HCT116 (cell line): ENCODE measurements at regions not wholly inside any gene's neighbourhood (a gene's known extent, or its start where the extent isn't known, plus 50 kb on each side); places are given as distances from the start of the nearest gene placed in this dataset.

Experiments used
- ATAC-seq: fragments of 200-7000 bp; cut with Tn5 transposase; 2 replicates; pipeline ENCODE4 v1.9.1; 2020; ENCODE audit warnings: mild to moderate bottlenecking, moderate library complexity
- BruUV-seq: library from RNA; stranded (reverse); fragments of 400-500 nt; replicated peaks from 2 replicates; lab custom pipeline; 2021; lab: Mats Ljungman, UMichigan
- CTCF ChIA-PET: fragments of 300-600 bp; sonication (Branson Sonifier 250); formaldehyde crosslinking; loops from one replicate; lab custom pipeline; 2021; ENCODE audit warnings: antibody characterized with exemption; lab: Charles Lee
- POLR2A ChIA-PET: fragments of 300-600, 350-600 bp; sonication (Branson Sonifier 250); formaldehyde crosslinking; loops from one replicate; lab custom pipeline; 2021; ENCODE audit warnings: antibody characterized with exemption; lab: Charles Lee
- RAD21 ChIA-PET, 2 experiments: fragments of 300-600 bp; sonication (Branson Sonifier 250); formaldehyde crosslinking; loops; one replicate each; lab custom pipeline; 2023; ENCODE audit warnings: low total read pairs in 2 of 2; ENCODE audit not compliant: uncharacterized antibody in 2 of 2, unreplicated experiment in 2 of 2, low non-redundant PET in 1 of 2; lab: Charles Lee
- DNase-seq: peaks from one replicate; pipeline ENCODE4 v3.0.0-alpha.2; 2010; ENCODE audit warnings: low read depth, low spot score
- H2AFZ ChIP-seq: fragments of 200-600 bp; shearing (Covaris generic), sonication (generic); 2 replicates; pipeline ENCODE4 v1.6.1; 2017; ENCODE audit warnings: low read depth, mixed run types, mixed read lengths, antibody characterized with exemption, low read length; ENCODE audit not compliant: poor library complexity, severe bottlenecking
- H3K27ac ChIP-seq: 2 replicates; pipeline ENCODE4 v1.5.1; 2012; ENCODE audit warnings: low read depth, low read length
- H3K27me3 ChIP-seq: fragments of 200-600 bp; sonication (generic); 2 replicates; pipeline ENCODE4 v1.6.1; 2016; ENCODE audit warnings: mixed run types, low read length, mixed read lengths; ENCODE audit not compliant: insufficient read depth
- H3K36me3 ChIP-seq, 2 experiments: fragments of 200-500 bp in 1 of 2; fragments of 200-600 bp in 1 of 2; sonication (Bioruptor generic) in 1 of 2; sonication (generic) in 1 of 2; 2 replicates each; pipeline versions ENCODE4 v1.5.1 to v1.6.1; 2014 to 2016; ENCODE audit warnings: low read length in 2 of 2, inconsistent platforms in 1 of 2, mixed read lengths in 1 of 2, mixed run types in 1 of 2; ENCODE audit not compliant: insufficient read depth in 2 of 2, control insufficient read depth in 1 of 2
- H3K4me1 ChIP-seq, 2 experiments: fragments of 200-600 bp in 1 of 2; sonication (generic) in 1 of 2; 2 replicates each; pipeline versions ENCODE4 v1.5.1 to v1.6.1; 2012 to 2017; ENCODE audit warnings: low read length in 2 of 2, inconsistent platforms in 1 of 2, mild to moderate bottlenecking in 1 of 2, mixed read lengths in 1 of 2, mixed run types in 1 of 2, moderate library complexity in 1 of 2; ENCODE audit not compliant: insufficient read depth in 2 of 2, control insufficient read depth in 1 of 2
- H3K4me2 ChIP-seq: fragments of 200-600 bp; sonication (generic); 2 replicates; pipeline ENCODE4 v1.6.1; 2017; ENCODE audit warnings: mixed run types, low read length, mixed read lengths
- H3K4me3 ChIP-seq, 2 experiments: fragments of 200-600 bp in 1 of 2; sonication (generic) in 1 of 2; replicated peaks in 1 of 2; 2 replicates each; pipeline ENCODE4 v1.5.1; 2011 to 2016; ENCODE audit warnings: low read length in 2 of 2, control low read depth in 1 of 2, low read depth in 1 of 2, mild to moderate bottlenecking in 1 of 2, mixed read lengths in 1 of 2, mixed run types in 1 of 2
- H3K79me2 ChIP-seq: fragments of 200-600 bp; sonication (generic); 2 replicates; pipeline ENCODE4 v1.6.1; 2017; ENCODE audit warnings: mild to moderate bottlenecking, mixed run types, low read length, moderate library complexity, mixed read lengths; ENCODE audit not compliant: insufficient read depth
- H3K9ac ChIP-seq: fragments of 200-600 bp; sonication (generic); 2 replicates; pipeline ENCODE4 v1.6.1; 2016; ENCODE audit warnings: low read length, mixed read lengths
- H3K9me2 ChIP-seq: fragments of 200-600 bp; sonication (generic), shearing (Covaris generic); 2 replicates; pipeline ENCODE4 v1.6.1; 2017; ENCODE audit warnings: mixed run types, mild to moderate bottlenecking, moderate library complexity; ENCODE audit not compliant: insufficient read depth
- H3K9me3 ChIP-seq, 2 experiments: fragments of 200-500 bp in 1 of 2; fragments of 200-600 bp in 1 of 2; sonication (Bioruptor generic) in 1 of 2; sonication (generic) in 1 of 2; 2 replicates each; pipeline ENCODE4 v1.6.1; 2014 to 2017; ENCODE audit warnings: low read length in 2 of 2, mixed read lengths in 2 of 2, inconsistent platforms in 1 of 2, low read depth in 1 of 2, mild to moderate bottlenecking in 1 of 2, mixed run types in 1 of 2, moderate library complexity in 1 of 2; ENCODE audit not compliant: control insufficient read depth in 1 of 2, insufficient read depth in 1 of 2
- H4K20me1 ChIP-seq: fragments of 200-600 bp; sonication (generic), shearing (Covaris generic); 2 replicates; pipeline ENCODE4 v1.6.1; 2017; ENCODE audit warnings: mixed run types, mild to moderate bottlenecking, moderate library complexity; ENCODE audit not compliant: insufficient read depth
- ATF3 ChIP-seq: IDR thresholded peaks from 2 replicates; pipeline ENCODE4 v1.6.1; 2012
- CBX3 ChIP-seq: IDR thresholded peaks from 2 replicates; pipeline ENCODE4 v1.6.1; 2012; ENCODE audit warnings: low read depth
- CEBPB ChIP-seq: IDR thresholded peaks from 2 replicates; pipeline ENCODE4 v1.6.1; 2012; ENCODE audit warnings: low read depth
- EGR1 ChIP-seq: IDR thresholded peaks from 2 replicates; pipeline ENCODE4 v1.6.1; 2012; ENCODE audit warnings: low read depth
- EZH2 ChIP-seq: fragments of 200-600 bp; sonication (generic); IDR thresholded peaks from 2 replicates; pipeline ENCODE4 v1.6.1; 2017; ENCODE audit warnings: antibody characterized with exemption, mixed run types
- EZH2phosphoT487 ChIP-seq: fragments of 200-600 bp; IDR thresholded peaks from 2 replicates; pipeline ENCODE4 v1.6.1; 2018; ENCODE audit warnings: antibody characterized with exemption, borderline replicate concordance
- FOSL1 ChIP-seq: IDR thresholded peaks from 2 replicates; pipeline ENCODE4 v1.6.1; 2012; ENCODE audit warnings: low read depth
- MAX ChIP-seq: IDR thresholded peaks from 2 replicates; pipeline ENCODE4 v1.6.1; 2012
- POLR2AphosphoS5 ChIP-seq: IDR thresholded peaks from 2 replicates; pipeline ENCODE4 v1.6.1; 2011; ENCODE audit warnings: mild to moderate bottlenecking, low read depth, low read length, moderate library complexity
- SIN3A ChIP-seq: IDR thresholded peaks from 2 replicates; pipeline ENCODE4 v1.6.1; 2012; ENCODE audit warnings: low read depth
- SP1 ChIP-seq: IDR thresholded peaks from 2 replicates; pipeline ENCODE4 v1.6.1; 2012; ENCODE audit warnings: low read depth
- SRF ChIP-seq: IDR thresholded peaks from 2 replicates; pipeline ENCODE4 v1.6.1; 2012; ENCODE audit warnings: low read depth
- TCF7L2 ChIP-seq: IDR thresholded peaks from 2 replicates; pipeline ENCODE4 v1.7.0; 2011; ENCODE audit warnings: borderline replicate concordance, inconsistent platforms; ENCODE audit not compliant: insufficient read depth, insufficient read length; ENCODE audit errors: extremely low read depth
- YY1 ChIP-seq: IDR thresholded peaks from 2 replicates; pipeline ENCODE4 v1.6.1; 2011; ENCODE audit warnings: low read length, low read depth, moderate library complexity, mild to moderate bottlenecking; ENCODE audit not compliant: insufficient replicate concordance; ENCODE audit errors: extremely low read depth
- ZBTB33 ChIP-seq: IDR thresholded peaks from 2 replicates; pipeline ENCODE4 v1.6.1; 2011; ENCODE audit warnings: mild to moderate bottlenecking, low read length, moderate library complexity; ENCODE audit not compliant: insufficient replicate concordance; ENCODE audit errors: extremely low read depth
- ZFX ChIP-seq: fragments of 450-650 bp; IDR thresholded peaks from 2 replicates; pipeline ENCODE4 v1.6.1; 2017
- ZNF274 ChIP-seq: fragments of 200-500 bp; sonication (Bioruptor generic); IDR thresholded peaks from 2 replicates; pipeline ENCODE4 v1.6.1; 2014; ENCODE audit warnings: mild to moderate bottlenecking, low read depth, low read length, inconsistent platforms
- intact Hi-C: fragments of 100-400 bp; cut with micrococcal nuclease; formaldehyde crosslinking; loops from 2 replicates; pipeline ENCODE4 v1.10.0; 2022

GRCh38 chrX:7759830-7760229, 83.1 kb upstream of the VCX start:
- Histone ChIP-seq H4K20me1 (no peaks in the 10 kb centered on the region), H3K4me1 (no peaks in the 10 kb centered on the region), H3K4me3 (no peak overlapping the region), H2AFZ (no peak overlapping the region), H3K36me3 (no peaks in the 10 kb centered on the region), H3K27ac (no peak overlapping the region), H3K27me3 (no peaks in the 10 kb centered on the region), H3K4me2 (no peak overlapping the region), H3K79me2 (no peaks in the 10 kb centered on the region), H3K9me2 (no peaks in the 10 kb centered on the region), H3K9ac (no peak overlapping the region), H3K9me3 (no peaks in the 10 kb centered on the region)
- intact Hi-C loops: no loop called here
- ChIA-PET CTCF (no interaction called here), POLR2A (no interaction called here), RAD21 (no interaction called here)
- no peak for DNase-seq
- TF ChIP-seq ATF3: no peak
- no peak for TF ChIP-seq ZBTB33
- no peak for TF ChIP-seq CEBPB
- TF ChIP-seq SP1: no peak
- TF ChIP-seq EGR1: no peak
- no peak for ATAC-seq
- BruUV-seq: no TSS peak

- BruUV-seq: no TSS peak
- Histone ChIP-seq H3K4me2 (no peak overlapping the region), H3K9ac (no peak overlapping the region), H3K4me1 (no peaks in the 10 kb centered on the region), H3K9me3 (no peaks in the 10 kb centered on the region), H3K27ac (no peak overlapping the region), H3K79me2 (no peaks in the 10 kb centered on the region), H4K20me1 (no peaks in the 10 kb centered on the region), H3K9me2 (no peaks in the 10 kb centered on the region), H3K4me3 (no peak overlapping the region), H3K27me3 (no peaks in the 10 kb centered on the region), H2AFZ (no peak overlapping the region), H3K36me3 (no peaks in the 10 kb centered on the region)
- intact Hi-C loops: no loop called here
- ChIA-PET POLR2A (no interaction called here), RAD21 (no interaction called here), CTCF (no interaction called here)
- no peak for DNase-seq
- no peak for ATAC-seq
- TF ChIP-seq CEBPB: no peak
- TF ChIP-seq ZFX: no peak
- no peak for TF ChIP-seq SIN3A
- no peak for TF ChIP-seq YY1
- no peak for TF ChIP-seq EGR1
- TF ChIP-seq SP1: no peak
- no peak for TF ChIP-seq CBX3
- no peak for TF ChIP-seq ZNF274
- no peak for TF ChIP-seq FOSL1
- TF ChIP-seq POLR2AphosphoS5: no peak
- no peak for TF ChIP-seq SRF
- TF ChIP-seq EZH2phosphoT487: no peak
- no peak for TF ChIP-seq EZH2
- no peak for TF ChIP-seq TCF7L2
- no peak for TF ChIP-seq ZBTB33
- TF ChIP-seq MAX: no peak
- TF ChIP-seq ATF3: no peak
These were observed 96.1 kb upstream of the VCX start for GRCh38 chrX:7746856-7747255.
